Hematopoietic multipotent progenitor cell treated with erythropoietin and hydrocortisone succinate and interleukin-3 and kit ligand, for 15 days (in vitro differentiated cells): ENCODE measurements at regions not wholly inside any gene's neighbourhood (a gene's known extent, or its start where the extent isn't known, plus 50 kb on each side); places are given as distances from the start of the nearest gene placed in this dataset.
"Not testable (repeated sequence)": the region's sequence is repeated elsewhere in the genome, so short reads cannot be mapped to it uniquely, and the experiment has no call there.

ENCODE experiments used
- DNase-seq: peaks from one replicate; pipeline ENCODE4 v3.0.0-alpha.2; 2015; ENCODE audit warnings: low spot score

- no peak for DNase-seq
Measured at GRCh38 chr1:208717525-208717924, 473.3 kb upstream of the PLXNA2 start.

- DNase-seq = no peak
Measured at GRCh38 chr1:208722592-208722991, 478.4 kb upstream of the PLXNA2 start.

GRCh38 chr1:208724079-208724478, 479.9 kb upstream of the PLXNA2 start:
- DNase-seq = no peak

GRCh38 chr1:208728815-208729214, 484.6 kb upstream of the PLXNA2 start:
- no peak for DNase-seq

- no peak for DNase-seq
Measured at GRCh38 chr1:208731981-208732821, 488.0 kb upstream of the PLXNA2 start.

GRCh38 chr1:208737161-208737560, 493.0 kb upstream of the PLXNA2 start:
- DNase-seq = no peak

GRCh38 chr1:208737922-208738321, 493.7 kb upstream of the PLXNA2 start:
- DNase-seq = no peak

GRCh38 chr1:208739636-208740035, 495.5 kb upstream of the PLXNA2 start:
- not testable (repeated sequence) for DNase-seq

- DNase-seq = no peak
Measured at GRCh38 chr1:208741296-208741695, 497.1 kb upstream of the PLXNA2 start.

GRCh38 chr1:208743361-208743760, 499.2 kb upstream of the PLXNA2 start:
- DNase-seq = no peak

GRCh38 chr1:208747979-208748378, 503.8 kb upstream of the PLXNA2 start:
- DNase-seq = no peak

GRCh38 chr1:208748387-208749165, 504.4 kb upstream of the PLXNA2 start:
- DNase-seq = no peak

GRCh38 chr1:208756339-208756981, 512.3 kb upstream of the PLXNA2 start:
- DNase-seq = no peak

- no peak for DNase-seq
Measured at GRCh38 chr1:208757846-208758245, 513.7 kb upstream of the PLXNA2 start.

- DNase-seq = no peak
Measured at GRCh38 chr1:208759255-208759654, 515.1 kb upstream of the PLXNA2 start.

- DNase-seq = no peak
Measured at GRCh38 chr1:208763971-208764370, 519.8 kb upstream of the PLXNA2 start.

- DNase-seq = no peak
Measured at GRCh38 chr1:208766832-208767231, 522.6 kb upstream of the PLXNA2 start.

GRCh38 chr1:208767816-208768215, 523.6 kb upstream of the PLXNA2 start:
- DNase-seq = no peak

GRCh38 chr1:208772891-208773290, 528.7 kb upstream of the PLXNA2 start:
- no peak for DNase-seq

GRCh38 chr1:208775841-208776240, 531.7 kb upstream of the PLXNA2 start:
- DNase-seq = no peak

GRCh38 chr1:208778417-208778816, 534.2 kb upstream of the PLXNA2 start:
- no peak for DNase-seq

- no peak for DNase-seq
Measured at GRCh38 chr1:208781391-208782045, 537.3 kb upstream of the PLXNA2 start.
